Activated gamma-delta T cell treated with anti-CD3 and anti-CD28 coated beads, Interleukin-2, amount 50 U/mL, for 16 hours (primary cell): ENCODE measurements at regions not wholly inside any gene's neighbourhood (a gene's known extent, or its start where the extent isn't known, plus 50 kb on each side); places are given as distances from the start of the nearest gene placed in this dataset.
"Not testable (repeated sequence)": the region's sequence is repeated elsewhere in the genome, so short reads cannot be mapped to it uniquely, and the experiment has no call there.

Source experiments
- DNase-seq: peaks from one replicate; pipeline ENCODE4 v3.0.0-alpha.2; 2020; ENCODE audit warnings: low read depth

DNA sequence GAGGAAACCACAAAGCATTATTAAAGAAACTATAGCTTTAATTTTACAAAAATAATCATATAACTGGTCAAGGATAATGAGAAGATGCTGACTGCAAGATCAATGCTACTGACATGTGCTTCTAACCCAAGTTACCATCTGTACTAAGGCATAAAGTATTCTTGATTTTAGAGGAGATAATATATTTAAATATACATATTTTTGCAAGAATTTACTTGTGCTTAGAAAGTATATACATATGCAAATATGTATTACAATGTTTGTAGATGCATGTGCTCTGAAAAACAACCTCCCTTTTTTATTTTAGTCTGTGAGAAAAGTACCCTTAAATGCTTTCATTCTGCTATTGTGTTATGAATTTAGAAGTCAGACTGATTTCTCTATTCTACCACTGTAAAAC is 740.7 kb upstream of the SLIT2 start:
- DNase-seq, result no peak

DNA sequence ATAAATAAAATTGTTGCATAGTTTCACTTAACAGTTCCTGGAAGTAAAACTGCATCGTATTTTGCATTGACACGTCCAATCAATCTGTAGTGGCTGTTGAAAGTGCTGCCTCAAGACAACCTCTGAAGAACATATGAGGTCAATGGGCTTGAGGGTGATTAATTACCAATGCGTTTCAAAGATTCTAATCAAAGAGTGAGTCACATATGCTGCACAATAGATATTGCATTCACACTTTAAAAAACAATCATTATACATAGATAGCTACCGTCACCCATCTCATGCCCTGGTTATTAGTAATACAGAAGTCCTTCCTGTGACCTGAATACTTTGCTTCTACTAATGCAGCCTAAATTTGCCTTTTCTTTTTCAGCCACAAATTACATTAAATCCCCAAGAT is 743.3 kb upstream of the SLIT2 start:
- DNase-seq, result no peak

DNA sequence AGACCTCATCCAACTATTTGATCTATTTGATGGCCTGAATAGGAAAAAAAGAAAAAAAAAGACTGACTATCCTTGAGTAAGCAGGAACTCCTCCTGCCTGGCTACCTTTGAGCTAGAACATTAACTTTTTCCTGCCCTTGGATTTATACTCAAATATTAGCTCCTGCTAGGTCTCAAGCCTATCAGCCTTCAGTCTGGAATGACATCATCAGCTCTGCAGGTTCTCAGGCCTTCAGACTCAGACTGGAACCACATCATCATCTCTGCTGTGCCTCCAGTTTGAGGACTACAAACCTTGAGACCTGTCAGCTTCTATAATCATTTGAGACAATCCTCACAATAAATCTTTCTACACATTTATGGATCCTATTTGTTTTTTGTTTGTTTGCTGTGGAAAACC is 754.0 kb upstream of the SLIT2 start:
- DNase-seq, result no peak

DNA sequence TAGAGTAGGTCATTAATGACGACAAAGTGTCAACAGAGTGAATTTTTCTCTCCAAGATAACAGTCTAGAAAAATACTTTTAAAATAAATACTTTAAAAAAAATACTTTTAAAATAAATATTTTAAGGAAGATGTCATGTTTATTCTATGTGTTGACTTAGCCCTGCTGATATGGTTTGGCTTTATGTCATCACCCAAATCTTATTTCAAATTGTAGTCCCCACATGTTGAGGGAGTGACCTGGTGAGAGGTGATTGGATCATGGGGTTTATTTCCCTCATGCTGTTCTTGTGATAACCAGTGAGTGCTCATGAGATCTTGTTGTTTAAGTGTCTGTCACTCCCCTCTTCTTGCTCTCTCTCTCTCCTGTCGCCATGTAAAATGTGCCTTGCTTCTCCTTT is 754.9 kb upstream of the SLIT2 start:
- no peak for DNase-seq

DNA sequence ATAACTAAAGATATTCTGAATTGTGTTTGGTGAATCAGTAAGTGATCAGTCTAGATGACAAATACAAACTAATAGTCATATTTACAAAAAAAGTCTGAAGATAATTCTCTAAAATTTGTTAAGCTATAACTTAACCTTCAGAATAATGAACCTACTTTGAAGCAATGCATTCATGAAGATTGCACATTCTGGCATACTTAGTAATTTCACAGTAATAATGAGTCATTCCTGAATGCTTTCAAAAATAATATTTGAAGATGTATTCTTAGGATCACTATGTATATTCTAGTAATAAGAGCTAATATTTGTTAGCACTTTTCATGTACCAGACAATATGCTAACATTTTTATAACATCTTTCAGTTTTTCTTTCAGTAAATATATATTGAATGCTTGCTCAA is 756.7 kb upstream of the SLIT2 start:
- no peak for DNase-seq

DNA sequence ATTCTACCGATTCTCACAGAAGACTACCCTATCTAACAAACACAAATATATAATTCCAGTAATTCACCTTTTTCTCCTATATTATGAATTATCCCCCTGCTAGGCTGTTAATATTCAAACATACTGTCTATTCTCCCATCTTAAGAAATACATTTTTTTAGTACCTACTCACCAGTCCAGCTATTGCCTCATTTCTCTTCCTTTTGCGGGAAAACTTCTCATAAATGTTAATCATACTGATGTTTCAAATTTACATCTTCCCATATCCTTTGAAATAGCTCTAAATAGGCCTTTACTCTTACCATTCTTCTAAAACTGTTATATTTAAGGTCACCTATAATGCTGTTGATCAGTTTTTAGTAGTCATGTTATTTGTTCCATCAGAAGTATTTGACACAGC is 759.1 kb upstream of the SLIT2 start:
- DNase-seq, result no peak

GRCh38 chr4:19486400-19486799 is 765.3 kb upstream of the SLIT2 start:
- no peak for DNase-seq

- DNase-seq, result no peak
Observed at GRCh38 chr4:19478791-19479190, 772.9 kb upstream of the SLIT2 start.

DNA sequence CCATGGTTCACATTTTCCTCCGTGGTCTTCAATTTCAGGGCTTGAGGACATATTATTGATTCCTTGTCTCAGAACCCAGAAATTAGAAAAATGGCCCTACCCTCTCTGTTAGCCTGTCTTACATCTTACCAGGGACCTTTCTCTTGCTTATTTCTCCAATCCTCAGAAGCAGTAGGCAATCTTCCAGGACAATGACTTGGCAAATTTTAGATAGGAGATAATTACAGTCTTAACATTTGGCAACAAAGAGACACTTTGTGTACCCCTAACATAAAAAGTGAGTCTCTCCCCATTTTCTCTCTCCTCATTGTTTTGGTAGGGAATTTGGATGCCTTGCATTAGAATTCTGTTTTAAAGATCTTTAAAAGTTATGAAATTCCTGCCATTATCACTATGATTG is 778.1 kb upstream of the SLIT2 start:
- no peak for DNase-seq

GRCh38 chr4:19472666-19473065 is 779.0 kb upstream of the SLIT2 start:
- DNase-seq, result no peak

DNA sequence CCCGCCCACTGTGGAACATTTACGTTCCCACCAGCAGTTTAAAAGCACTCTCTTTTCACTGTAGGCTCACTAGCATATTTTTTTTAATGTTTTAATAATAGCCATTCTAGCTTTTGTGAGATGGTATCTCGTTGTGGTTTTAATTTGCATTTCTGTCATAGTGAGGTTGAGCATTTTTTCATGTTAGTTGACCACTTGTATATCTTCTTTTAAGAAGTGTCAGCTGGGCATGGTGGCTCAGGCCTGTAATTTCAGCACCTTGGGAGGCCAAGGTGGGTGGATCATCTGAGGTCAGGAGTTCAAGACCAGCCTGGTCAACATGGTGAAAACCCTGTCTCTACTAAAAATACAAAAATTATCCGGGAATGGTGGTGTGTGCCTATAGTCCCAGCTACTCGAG is 781.7 kb upstream of the SLIT2 start:
- DNase-seq, result not testable (repeated sequence)

GRCh38 chr4:19462117-19462516 is 789.6 kb upstream of the SLIT2 start:
- no peak for DNase-seq

GRCh38 chr4:19455850-19456602 is 795.7 kb upstream of the SLIT2 start:
- no peak for DNase-seq

DNA sequence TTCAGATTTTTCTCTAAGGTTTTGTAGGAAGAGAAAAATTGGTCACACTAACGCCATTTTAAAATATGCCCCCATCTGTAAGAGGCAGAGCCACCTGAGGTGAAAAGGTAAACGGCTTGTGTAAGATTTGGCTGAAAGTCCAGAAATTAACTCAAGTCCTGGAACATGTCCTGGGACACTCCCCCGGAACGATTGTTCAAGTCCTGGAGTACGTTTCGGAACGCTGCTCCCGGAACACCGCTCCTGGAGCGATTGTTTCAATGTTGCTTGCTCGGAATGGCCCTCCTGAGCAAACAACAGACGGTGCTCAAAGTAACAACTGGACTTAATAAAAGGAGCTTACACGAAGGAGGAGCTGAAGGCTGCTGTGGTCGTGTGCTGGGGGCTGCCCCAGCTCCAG is 796.5 kb upstream of the SLIT2 start:
- no peak for DNase-seq

- DNase-seq, result no peak
Observed at GRCh38 chr4:19438233-19438632, 813.5 kb upstream of the SLIT2 start.

DNA sequence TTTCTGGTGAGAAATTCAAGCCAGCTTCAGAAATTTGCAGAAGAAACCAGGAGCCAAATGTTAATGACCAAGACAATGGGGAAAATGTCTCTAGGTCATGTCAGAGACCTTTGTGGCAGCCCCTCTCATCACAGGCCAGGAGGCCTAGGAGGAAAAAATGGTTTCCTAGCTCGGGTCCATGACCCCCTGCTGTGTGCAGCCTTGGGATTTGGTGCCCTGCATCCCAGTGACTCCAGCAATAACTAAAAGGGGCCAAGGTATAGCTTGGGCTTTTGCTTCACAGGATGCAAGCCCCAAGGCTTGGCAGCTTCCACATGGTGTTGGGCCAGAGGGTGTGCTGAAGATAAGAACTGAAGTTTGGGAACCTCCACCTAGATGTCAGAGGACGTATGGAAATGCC is 814.7 kb upstream of the SLIT2 start:
- no peak for DNase-seq

DNA sequence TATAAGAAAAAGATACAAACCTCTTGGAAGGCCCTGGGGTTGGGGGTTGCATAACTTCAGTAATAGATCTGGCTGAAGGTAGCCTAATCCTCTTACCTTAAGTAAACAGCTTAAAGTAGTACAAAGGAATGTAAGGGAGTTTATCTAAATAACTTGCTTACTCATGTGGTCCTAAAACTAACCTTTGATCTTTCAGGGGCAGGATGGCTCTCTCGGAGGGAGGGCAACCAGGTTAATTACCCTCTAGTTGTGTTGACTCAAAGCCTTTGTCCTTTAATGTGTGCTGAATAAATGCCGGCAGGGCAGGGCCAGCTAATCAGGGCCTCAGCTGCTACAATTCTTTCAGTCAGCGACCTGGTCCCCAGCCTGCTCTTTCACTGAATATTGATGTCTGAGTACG is 822.0 kb upstream of the SLIT2 start:
- no peak for DNase-seq

DNA sequence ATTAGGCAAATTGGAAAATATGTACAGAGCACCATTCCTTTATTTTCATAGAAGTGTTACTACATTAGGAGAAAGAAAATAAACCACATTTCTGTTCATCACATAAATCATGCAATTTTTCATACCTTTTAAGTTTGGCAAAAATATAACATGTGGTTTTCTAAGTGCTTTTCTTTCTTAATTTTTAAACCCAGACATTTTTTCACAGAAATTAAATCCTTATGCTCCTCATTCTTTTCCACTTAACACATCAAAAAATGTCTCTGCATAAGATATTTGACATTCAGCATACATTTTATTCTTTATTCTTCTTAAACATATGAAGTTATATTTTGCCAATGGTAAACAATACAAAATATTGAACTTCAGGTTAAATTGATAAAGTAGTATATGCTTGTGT is 826.6 kb upstream of the SLIT2 start:
- DNase-seq, result no peak

- no peak for DNase-seq
Observed at GRCh38 chr4:19417256-19417655, 834.4 kb upstream of the SLIT2 start.

DNA sequence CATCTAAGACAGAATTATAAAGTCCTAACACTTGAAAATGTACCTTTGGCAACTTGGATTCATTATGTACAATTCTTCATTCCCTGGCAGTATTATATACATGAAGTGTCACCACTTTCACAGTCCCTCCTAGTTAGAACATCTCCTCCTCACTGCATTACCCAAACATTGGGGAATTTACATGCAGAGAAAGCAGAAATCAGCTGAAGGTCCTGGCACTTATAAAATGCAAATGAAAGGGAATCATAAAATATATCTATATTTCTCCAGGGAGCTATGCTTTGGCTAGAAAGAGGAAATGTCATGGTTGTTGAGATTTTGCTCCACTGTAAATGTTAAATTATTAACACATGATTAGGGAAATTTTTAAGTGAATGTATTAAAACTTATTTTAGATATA is 835.6 kb upstream of the SLIT2 start:
- no peak for DNase-seq

- no peak for DNase-seq
Observed at GRCh38 chr4:19408490-19408889, 843.2 kb upstream of the SLIT2 start.

- no peak for DNase-seq
Observed at GRCh38 chr4:19406789-19407188, 844.9 kb upstream of the SLIT2 start.

GRCh38 chr4:19403786-19404370 is 847.8 kb upstream of the SLIT2 start:
- DNase-seq, result no peak

DNA sequence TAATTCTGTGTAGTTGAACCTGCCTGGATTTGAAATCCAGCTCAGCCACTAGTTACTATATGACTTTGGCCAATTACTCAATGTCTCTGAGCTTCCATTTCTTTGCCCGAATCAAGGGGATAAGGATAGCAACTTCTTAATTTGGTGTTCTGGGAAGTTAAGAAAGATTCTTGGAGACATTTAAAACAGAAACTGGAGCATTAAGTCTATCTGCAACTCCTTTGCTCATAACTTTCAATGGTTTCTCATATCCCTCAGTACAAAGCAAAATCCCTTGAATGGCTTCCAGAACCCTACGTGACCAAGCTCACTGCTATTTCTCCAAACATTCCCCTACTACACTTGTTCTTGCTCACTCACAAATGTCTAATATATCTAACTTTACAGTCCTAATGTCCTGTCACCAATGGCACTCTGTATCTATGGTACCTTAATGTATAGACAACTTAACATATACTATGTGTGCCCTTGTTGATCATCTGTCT is 849.1 kb upstream of the SLIT2 start:
- DNase-seq, result no peak
